C1 segment of cervical spinal cord (tissue), 14 donors: ENCODE measurements at regions not wholly inside any gene's neighbourhood (a gene's known extent, or its start where the extent isn't known, plus 50 kb on each side); places are given as distances from the start of the nearest gene placed in this dataset.

Experiments used
- DNase-seq, 14 donors: peaks; one replicate each; lab custom pipeline; 2025; lab: John Stamatoyannopoulos, UW

DNA sequence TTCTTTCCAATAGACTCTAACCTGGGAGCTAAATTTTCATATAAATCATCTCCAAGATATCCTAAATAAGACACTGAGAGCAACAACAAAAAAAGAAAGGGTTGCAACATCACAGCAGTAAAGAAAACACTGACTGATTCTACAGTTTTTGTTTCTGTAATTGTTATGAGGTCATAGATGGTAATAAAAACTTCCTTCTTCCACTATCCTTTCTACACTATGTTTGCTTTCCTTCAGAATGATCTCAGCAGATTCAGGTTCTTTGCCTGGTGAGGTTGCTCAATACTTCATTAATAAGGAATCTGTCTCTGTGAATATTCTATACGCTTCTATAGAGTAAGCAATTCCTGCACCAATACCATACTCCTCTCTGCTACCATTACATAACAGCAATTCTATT is 835.6 kb upstream of the GRAMD2B start:
- no peak for DNase-seq

DNA sequence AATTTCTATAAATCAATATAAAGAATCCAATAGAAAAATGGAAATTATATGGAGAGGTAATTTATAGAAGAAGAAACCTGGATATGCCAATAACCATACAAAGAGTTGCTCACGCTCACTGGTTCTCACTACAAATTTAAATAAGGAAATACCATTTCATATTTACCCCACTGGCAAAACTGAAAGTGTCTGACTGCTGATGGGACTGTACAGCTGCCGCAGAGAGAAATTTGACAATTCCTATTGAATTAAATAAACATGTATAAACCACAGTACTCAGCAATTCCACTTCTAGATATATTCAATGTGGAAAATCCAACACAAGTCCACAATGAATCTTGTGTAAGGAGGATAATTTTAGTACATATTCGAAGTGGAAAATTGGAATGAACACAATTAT is 830.4 kb upstream of the GRAMD2B start:
- DNase-seq = no peak

DNA sequence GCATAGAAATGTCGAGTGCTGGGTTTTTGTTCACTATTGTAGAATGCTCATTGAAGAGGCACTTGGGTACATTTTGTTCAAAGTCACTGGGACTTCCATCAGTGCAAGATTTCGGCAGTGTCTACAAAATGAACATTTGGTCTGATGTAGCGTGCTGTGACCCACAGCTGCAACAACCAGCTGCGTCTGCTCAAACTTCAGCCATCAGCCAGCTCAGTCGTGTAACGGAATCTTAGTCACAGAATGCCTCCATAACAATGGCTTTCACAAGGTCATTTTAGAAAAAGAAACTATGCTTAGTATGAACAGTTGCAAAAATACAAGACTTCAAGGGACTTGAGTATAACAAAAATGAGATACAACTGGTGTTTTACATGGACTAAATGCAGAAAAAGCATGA is 828.1 kb upstream of the GRAMD2B start:
- peak in 2 of 14 donors; percentile 25 to 33 for DNase-seq

DNA sequence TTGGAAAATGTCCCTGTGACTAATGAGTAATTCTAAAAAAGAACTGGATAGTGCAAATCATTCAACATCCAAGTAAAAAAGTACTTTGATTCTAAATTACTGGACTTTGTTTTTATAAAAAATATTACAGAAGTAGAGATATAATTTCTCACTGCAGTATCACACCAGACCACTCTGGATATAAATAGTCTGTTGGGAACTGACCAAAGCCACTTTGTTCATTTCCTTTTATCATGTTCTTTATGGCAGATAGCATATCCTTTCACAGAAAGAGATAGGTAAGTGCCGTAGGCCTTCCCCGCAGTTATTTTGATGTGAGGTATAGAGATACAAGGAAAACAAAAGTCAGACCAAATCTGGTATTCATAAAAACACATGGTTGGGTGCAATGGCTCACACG is 827.4 kb upstream of the GRAMD2B start:
- no peak for DNase-seq

DNA sequence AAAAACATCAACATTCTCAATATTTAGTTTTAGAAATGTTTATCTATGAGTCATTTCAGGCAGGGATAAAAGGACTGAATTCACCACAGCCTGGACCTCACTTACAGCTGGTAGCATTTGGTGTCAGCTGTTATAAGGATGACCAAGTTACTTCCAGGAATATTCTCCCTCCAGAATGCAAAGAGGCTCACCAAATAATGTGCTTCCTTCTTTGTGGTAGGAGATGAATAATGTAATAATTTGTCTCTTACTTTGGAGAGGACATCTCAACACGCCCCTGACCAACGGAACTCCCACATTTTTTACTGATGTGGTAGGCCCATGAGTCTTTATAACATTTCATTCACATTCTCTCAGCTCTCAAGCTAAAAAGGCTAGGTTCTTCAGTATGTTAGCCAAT is 825.9 kb upstream of the GRAMD2B start:
- no peak for DNase-seq

DNA sequence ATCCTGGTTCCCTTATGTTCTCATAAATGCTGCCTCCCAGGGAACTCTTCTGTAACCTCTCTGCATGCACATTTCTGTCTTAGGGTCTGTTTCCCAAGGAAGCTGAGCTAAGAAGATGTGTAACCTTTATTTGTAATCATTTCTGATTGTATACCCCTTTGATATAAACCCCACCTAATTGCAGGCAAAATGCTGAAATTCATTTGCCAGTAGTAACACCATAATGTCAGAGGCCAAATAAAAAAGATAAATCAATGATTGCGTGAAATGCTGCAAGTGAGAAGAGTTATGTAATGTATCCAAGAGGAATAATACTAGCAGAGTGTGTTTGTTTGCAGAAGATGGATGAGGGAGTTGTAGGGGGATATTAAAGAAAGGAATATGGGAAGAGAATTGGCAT is 822.6 kb upstream of the GRAMD2B start:
- no peak for DNase-seq

DNA sequence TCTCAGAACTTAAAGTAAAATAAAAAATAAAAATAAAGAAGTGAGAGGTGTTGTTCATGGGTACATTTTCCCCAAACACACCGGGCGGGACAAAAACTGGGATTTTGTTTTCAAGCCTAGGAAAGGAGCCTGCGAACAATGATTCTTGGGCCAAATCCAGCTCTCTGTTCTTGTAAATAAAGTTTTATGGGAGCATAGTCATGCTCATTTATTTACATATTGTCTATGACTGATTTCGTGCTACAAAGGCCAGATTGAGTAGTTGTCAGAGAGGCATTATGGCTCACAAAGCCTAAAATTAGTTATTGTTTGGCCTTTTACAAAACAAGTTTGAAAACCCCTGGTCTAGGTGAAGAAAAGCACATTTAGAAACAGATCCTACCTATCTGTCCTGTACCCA is 821.0 kb upstream of the GRAMD2B start:
- DNase-seq = no peak

DNA sequence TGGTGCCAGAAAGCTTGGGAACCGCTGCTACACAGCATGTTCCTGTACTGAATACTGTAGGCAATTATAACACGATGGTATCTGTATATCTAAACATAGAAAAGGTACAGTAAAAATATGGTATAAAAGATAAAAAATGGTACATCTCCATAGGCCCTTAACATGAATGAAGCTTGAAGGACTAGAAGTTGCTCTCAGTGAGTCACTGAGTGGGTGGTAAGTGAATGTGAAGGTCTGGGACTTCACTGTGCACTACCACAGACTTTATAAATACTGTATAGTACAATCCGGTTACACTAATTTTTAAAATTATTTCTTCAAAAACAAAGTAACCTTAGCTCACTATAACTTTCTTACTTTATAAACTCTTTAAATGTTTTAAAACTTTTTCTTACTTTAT is 819.9 kb upstream of the GRAMD2B start:
- no peak for DNase-seq

DNA sequence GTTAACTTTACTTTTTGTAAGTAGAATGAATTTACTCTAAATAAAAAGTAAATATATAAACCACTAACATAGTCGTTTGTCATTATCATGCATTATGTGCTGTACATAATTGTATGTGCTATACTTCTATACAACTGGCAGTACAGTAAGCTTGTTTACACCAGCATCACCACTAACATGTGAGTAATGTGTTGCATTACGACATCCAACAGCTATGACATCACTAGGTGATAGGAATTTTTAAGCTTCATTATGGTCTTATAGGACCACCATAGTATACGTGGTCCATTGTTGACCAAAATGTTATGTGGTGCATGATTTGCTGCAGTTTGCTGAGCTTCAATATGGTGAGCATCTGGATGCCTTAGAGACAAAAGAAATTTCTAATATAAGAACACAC is 819.1 kb upstream of the GRAMD2B start:
- no peak for DNase-seq

DNA sequence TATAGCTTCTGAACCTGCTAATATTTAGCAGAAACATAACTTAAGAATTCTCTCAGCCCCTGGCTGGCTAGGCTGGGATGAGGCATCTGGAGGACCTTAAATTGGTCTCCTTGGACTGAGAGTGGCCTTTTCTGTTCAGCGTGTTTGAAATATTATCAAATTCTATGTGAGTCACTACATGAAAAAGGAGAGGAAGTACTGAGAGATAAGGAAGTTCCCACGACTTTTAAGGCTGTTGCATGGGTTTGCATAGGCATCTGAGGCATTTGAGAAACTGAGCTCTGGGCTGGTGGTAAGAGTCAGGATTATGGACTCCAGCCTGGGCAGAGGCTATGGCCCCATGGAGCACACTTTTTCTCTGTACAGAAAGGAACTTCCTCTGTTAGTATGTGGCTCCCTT is 816.2 kb upstream of the GRAMD2B start:
- no peak for DNase-seq

DNA sequence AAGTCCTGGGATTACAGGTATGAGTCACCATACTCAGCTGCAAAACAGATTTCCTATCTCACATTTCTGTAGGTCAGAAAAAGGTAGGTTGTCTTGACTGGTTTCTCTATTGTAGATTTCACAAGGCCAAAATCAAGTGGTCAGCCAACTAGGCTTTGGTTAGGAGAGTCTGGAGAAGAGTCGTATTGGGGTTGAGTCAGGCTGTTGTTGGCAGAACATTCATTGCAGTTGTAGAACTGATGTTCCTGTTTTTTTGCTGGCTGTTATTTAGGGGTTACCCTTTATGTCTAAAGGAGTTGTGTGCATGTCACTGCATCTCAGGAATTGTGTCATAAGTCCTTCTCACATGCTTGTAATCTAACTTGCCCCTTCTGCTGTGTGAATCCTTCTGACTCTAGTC is 814.2 kb upstream of the GRAMD2B start:
- no peak for DNase-seq

DNA sequence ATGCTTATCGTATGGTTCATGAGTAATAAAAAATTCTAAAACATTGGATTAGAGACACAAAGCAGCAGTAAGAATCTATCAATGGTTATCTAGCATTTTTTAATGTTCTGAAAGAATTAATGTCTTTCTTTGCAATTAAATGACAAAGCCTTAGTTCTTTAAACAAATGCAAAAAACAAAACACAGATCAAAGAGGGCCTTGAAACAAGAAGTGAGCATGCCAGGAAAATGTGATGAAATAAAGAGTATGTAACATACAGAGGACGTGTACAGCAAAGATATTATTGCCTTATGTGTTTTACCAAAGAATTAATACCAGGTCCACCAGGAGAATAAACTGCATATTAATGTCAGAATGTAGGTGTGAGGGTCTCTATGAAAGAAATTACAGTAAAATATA is 812.3 kb upstream of the GRAMD2B start:
- no peak for DNase-seq

DNA sequence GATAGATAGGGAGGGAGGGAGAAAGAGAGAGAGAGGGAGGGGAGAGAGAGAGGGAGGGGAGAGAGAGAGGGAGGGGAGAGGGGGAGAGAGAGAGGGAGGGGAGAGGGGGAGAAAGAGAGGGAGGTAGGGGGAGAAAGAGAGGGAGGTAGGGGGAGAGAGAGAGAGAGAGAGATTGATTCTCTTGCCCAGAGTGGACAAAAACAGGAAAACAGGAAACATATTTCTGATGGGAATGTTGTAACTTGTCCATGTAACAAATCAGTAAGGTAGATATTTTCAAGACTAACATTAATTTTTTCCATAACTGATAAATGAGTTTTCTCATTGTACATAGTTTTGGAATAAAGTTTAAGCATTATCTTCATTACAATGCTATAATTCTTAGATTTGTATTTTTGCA is 811.7 kb upstream of the GRAMD2B start:
- DNase-seq = no peak

DNA sequence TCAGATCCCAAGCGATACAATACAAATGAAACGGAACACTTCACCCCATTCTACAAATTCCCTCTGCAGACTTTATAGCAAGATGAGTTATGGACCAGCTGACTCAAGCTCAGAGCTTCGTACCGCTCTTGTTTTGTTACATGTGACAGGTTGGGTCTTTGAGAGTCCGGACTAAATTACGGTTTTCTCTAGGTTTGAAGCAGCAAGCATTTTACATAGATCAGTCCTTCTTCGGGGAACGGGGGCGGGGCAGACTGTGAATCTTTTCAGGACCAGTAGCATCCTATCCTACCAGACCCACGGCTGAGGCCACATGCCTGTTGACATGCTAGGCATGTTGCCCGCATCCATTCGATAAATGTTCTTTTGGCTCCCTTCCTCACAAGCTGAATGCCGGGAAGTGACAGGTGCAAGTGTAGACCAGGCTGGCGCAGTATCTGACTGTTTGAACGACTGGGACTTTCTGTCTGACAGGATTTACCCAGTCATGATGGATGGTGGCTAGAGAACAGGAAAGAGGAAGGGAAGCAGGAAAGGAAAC is 811.0 kb upstream of the GRAMD2B start:
- DNase-seq = peak in 7 of 14 donors; percentile 3 to 84 (median 18)

DNA sequence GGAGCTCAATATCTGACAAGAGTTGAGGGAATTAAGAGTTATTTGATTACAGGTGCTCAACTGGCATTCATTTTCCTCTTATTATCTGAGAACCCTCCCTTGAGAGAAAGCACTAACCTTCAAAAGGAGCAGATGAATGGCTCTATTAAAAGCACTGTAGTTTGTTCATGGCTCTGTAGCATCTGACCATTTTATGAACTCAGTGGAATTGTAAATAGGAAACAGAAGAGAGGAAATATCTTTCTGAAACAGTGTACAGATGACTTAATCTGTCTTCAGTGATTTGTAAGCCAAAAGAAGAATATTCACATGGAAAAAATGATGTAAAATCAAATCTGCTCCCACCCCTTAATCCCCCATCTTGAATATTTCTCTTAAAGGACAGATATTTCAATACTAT is 810.4 kb upstream of the GRAMD2B start:
- DNase-seq = no peak

DNA sequence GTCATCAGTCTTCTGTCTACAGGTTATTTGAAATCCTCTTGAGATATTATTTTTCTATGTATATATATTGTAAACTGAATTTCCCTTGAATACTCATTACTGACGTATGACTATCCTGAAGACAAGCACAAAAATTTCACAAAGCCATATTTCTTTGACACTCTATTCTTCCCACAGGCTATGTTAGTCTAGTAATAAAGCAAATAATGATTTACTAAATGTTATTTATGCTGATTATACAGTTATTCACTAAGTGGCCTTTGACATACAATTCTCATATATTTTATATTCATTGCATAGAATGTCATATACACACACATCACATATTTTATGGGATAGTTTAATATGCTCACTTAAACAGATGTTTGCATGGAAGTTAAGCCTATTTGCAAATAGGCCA is 793.0 kb upstream of the GRAMD2B start:
- no peak for DNase-seq

DNA sequence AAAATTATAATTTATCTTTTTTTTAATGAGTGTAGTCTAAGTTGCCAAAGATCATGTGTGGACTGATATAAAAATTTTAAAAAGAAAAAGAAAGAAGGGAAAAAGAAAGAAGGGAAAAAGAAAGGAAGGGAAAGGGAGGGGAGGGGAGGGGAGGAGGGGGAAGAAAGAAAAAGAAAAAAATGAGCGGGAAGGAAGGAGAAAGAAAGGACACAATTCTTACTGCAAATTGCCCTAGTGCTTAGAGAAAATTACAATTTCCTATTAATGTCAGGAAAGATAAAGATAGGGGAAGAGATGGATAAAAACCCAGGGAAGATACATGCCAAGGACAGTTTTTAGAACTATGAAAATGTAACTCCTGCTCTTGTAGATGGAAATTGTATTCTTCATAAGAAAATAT is 789.7 kb upstream of the GRAMD2B start:
- no peak for DNase-seq

DNA sequence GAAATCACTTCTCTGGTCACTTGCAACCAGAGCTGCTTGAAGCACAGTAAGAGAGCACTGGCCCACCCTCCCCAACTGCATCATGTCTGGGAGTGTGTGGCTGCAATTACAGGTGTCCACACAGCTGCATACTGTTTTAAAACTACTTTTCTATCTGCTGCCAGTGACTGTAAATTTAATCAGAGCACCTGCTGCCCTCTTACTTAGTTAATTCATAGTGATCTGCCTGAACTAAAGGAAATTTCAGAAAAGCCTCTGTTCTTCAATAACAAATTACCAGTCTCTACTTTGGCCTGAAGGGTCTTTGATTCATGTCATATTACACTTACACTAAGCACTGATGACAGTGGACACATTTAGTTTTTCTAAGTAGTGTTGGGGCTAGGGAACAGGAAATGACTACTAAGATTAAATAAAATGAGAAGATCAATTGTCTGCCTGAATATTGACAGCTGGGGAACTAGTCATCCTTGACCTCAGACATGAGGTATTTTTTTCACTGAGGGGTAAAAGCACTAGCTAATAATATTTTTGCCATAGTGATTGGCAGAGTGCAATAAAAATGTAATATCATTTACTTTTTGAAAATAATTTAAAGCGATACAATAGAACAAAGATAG is 788.9 kb upstream of the GRAMD2B start:
- DNase-seq = no peak

DNA sequence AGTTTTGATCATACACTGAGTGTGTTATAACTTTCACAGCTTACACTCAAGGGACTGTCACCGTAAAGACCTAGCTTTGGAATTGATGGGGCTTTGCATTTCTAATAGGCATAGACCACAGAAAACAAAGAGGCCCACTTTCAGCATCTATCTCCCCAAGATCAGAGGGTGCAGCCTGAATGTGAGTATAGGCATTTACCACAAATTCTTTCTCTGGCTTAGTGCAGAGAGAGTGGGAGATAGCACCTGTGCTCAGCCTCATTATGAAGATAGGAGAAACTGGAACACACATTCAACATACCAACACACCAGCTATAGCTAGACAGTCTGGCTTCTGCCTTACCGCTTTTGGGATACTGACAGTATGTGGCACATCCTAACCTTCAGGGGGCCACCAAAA is 783.4 kb upstream of the GRAMD2B start:
- DNase-seq = no peak

DNA sequence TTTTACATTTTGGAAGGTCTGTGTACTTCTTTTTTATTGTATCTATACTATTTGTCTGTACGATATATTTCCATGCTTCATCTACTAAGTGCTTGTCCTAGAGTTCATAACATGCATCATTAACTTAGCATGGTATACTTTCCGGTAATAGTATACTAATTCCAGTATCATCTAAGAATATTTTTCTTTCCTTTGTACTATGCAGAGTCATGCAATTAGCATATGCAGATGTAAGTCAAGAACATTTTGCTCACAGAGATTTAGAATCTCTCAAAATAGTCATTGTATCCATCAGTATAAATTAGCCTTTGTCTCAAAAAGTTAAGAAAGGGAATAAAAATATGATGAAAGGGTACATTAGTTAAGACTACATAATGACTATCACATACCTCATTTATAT is 770.4 kb upstream of the GRAMD2B start:
- no peak for DNase-seq

DNA sequence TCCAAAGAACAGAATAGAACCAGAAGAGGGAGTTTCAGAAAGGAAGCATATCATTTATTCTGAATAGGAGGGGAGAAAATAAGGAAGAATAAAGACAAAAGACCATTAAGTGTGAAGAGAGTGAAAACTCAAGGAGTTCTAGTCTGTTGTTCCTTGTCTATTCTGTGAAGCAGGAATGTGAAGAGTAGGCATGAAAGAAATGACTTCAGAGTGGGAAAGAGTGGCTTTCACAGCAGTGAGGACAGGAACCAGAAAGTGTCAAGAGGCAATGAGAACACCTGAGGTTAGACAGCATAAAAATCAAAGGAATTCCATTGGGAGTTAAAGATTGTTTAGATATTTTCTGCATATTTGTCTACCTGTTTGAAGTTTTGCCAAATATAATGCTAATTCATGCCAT is 768.8 kb upstream of the GRAMD2B start:
- DNase-seq = no peak

DNA sequence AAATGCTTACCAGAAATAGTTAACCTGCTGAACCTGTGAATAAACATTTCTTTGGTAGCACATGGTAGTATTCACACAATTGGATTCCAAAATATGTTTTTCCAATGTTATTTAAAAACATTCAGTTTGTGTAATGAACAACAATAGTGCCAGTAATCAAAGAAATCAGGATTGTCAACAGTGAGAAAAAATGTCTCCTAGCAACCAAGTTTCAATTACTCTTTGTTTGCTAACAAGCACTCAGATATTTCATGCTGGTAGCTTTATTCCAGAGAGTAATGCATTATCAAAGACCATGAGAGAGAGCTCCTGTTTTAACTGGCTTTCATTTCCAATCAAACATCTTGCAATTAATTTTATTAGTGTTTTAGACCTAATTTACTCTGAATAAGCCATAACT is 768.1 kb upstream of the GRAMD2B start:
- DNase-seq = no peak

DNA sequence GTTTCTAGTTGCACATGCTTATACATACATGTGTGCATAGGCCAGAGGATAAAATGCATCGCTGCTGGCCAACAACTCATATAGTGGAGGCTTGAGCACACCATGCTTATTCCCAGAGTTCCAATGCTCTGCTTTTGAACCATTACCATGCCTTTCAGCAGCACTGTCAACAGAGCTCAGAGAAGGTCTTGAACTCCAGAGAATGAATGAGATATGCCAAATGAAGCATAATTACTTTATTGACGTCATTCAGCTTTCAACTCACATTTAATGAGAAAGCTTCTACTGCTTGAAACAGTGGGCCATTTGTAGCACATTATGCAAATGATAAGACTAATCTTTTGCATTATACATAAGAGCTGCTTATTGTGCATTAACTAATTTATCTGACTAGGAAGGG is 765.3 kb upstream of the GRAMD2B start:
- no peak for DNase-seq

DNA sequence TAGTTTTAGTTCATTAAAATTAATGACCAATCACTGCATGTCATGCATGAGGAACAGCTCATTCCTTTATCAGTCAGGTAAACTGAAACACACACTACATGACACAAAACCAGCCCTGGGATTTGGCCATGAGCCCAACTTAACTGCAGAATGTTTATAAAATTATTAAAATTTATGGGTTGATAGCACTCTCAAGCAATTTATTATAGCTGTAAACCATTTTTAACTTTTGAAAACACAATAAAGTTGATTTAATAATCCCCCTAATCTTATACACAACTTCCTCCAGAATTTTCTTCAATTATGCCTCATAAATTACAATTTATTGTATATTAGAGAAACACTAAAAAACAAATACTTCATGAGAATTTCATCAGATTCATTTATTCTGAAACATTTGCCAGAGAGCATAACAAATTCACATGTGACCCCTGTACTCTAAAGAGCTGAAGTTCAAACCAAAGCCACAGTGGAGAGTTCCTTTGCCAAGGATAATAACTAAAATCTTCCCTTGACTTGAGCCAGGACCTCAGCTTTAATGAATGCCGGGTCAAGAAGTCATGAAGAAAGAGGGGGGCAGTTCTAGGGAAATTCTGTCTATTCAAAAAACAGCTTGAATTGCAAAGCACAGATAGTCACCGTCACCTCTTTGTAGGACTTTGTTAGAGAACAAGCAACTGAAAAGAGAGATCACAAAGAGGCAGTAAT is 763.7 kb upstream of the GRAMD2B start:
- no peak for DNase-seq
